Esophagus squamous epithelium (tissue), 4 donors: ENCODE measurements at regions not wholly inside any gene's neighbourhood (a gene's known extent, or its start where the extent isn't known, plus 50 kb on each side); places are given as distances from the start of the nearest gene placed in this dataset.

Source experiments
- CTCF ChIP-seq, 6 experiments: fragments of 450-650 bp in 4 of 6; fragments of 200-600 bp in 2 of 6; sonication (generic) in 2 of 6; IDR thresholded peaks; one replicate each; pipeline ENCODE4 v1.5.1; 2016 to 2019; ENCODE audit warnings: antibody characterized with exemption in 6 of 6, mild to moderate bottlenecking in 4 of 6, moderate library complexity in 4 of 6
- POLR2A ChIP-seq, 4 donors: fragments of 450-650 bp; IDR thresholded peaks; one replicate each; pipeline ENCODE4 v1.6.1; 2017; ENCODE audit warnings: antibody characterized with exemption in 4 of 4, mild to moderate bottlenecking in 4 of 4, moderate library complexity in 3 of 4

GRCh38 chr4:29541757-29542156 is 1178.4 kb upstream of the PCDH7 start:
- no peak for TF ChIP-seq POLR2A (IDR thresholded peaks at IDR 0.05)
- TF ChIP-seq CTCF (IDR thresholded peaks at IDR 0.05) = no peak
